ENCODE measurements at regions not wholly inside any gene's neighbourhood (a gene's known extent, or its start where the extent isn't known, plus 50 kb on each side); places are given as distances from the start of the nearest gene placed in this dataset.

DNA sequence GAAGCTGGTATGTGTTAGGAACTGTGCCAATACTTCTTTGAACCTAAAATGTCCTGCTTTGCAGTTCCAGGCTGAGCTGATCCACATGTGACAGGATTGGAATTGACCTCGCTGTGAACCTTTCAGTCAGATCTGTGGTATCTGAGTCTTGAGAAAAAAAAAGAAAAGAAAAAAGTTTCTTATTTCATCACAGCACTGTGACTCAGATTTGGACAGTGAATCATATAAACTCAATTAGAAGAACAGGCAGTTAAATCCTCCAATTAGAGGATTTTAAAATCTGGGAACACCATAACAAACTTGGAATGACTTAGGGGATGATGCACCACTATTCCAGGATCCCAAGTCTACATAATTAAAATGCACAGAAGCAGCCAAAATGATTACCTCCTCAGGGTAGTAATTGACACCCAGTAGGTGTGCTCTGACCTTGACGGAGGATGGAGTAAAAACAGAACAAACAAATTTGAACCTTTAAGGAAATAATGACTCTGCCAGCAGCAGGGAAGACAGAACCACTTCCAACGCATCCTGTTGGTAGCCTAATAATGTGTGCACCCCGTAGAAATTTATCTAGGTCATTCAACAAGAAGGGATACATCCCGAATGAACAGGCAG lies 57.8 kb upstream of the RAI14 start:
- no peak for DNase-seq (ENCODE audit: low spot score in 2 of 2)
- 41% methylated on average over 5 of the region's 5 CpGs for WGBS
- Histone ChIP-seq H3K4me3 (no peak overlapping the region), H3K36me3 (no peaks in the 10 kb centered on the region), H3K4me1 (peaks cover 19% of the 10 kb centered on the region), H3K9me3 (no peaks in the 10 kb centered on the region), H3K27me3 (no peaks in the 10 kb centered on the region), H3K27ac (no peak overlapping the region)
- TF ChIP-seq, protein P1, sequence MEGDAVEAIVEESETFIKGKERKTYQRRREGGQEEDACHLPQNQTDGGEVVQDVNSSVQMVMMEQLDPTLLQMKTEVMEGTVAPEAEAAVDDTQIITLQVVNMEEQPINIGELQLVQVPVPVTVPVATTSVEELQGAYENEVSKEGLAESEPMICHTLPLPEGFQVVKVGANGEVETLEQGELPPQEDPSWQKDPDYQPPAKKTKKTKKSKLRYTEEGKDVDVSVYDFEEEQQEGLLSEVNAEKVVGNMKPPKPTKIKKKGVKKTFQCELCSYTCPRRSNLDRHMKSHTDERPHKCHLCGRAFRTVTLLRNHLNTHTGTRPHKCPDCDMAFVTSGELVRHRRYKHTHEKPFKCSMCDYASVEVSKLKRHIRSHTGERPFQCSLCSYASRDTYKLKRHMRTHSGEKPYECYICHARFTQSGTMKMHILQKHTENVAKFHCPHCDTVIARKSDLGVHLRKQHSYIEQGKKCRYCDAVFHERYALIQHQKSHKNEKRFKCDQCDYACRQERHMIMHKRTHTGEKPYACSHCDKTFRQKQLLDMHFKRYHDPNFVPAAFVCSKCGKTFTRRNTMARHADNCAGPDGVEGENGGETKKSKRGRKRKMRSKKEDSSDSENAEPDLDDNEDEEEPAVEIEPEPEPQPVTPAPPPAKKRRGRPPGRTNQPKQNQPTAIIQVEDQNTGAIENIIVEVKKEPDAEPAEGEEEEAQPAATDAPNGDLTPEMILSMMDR (IDR thresholded peaks at IDR 0.05): no peak
- TF ChIP-seq EP300 (IDR thresholded peaks at IDR 0.05) (no peak), POLR2A (IDR thresholded peaks at IDR 0.05) (no peak), POLR2AphosphoS5 (IDR thresholded peaks at IDR 0.05) (no peak)

DNA sequence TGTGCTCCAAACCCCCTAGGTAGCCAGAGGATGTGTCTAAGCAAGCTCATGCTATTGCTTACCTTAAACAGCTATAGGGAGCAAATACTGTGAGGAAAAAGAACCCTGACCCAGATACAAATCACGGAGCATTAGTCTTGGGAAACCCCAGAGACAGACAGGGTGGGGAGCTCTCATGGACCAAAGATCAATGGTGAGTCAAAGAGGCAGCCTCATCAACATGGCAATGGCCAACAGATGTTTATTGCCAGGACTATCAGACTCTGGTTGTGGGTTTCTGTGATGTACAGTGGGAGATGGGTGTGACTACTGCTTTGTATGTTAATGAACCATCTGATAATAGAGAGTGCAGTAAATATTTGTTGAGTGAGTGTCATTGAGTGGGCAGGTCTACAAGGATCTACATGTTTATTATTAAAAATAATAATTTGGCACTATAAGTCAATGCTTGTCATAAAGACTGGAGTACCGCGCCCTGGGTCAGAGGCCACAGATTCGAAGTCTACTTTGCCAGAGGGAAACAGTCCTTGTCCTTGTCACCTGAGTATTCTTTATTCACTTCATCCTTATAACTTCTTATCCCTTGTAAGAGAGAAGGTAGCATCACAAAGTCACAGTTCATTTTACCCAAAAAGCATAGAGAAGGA lies 56.5 kb upstream of the RAI14 start:
- Histone ChIP-seq H3K27me3 (no peaks in the 10 kb centered on the region), H3K27ac (no peak overlapping the region), H3K4me3 (no peak overlapping the region), H3K9me3 (no peaks in the 10 kb centered on the region), H3K4me1 (peaks cover 19% of the 10 kb centered on the region), H3K36me3 (no peaks in the 10 kb centered on the region)
- 80% methylated on average over 4 of the region's 4 CpGs for WGBS
- DNase-seq (ENCODE audit: low spot score in 2 of 2): no peak
- no peak for TF ChIP-seq EP300 (IDR thresholded peaks at IDR 0.05)

DNA sequence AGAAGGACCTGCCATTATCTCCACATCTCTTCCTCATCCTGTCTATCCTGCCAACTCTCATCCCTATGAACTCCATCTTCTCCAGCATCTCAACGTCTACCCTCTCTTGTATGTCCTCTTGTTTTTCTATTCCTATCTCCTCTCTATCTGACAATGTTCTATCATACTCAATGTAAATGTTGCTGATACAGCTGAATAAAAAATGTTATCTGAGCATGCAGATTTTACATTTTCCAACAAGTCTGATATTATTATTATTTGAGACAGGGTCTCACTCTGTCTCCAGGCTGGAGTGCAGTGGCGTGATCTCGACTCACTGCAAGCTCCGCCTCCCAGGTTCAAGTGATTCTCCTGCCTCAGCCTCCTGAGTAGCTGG lies 56.0 kb upstream of the RAI14 start:
- H3K27me3 ChIP-seq: no peaks in the 10 kb centered on the region
- H3K4me3 ChIP-seq: no peak overlapping the region
- no peaks in the 10 kb centered on the region for H3K9me3 ChIP-seq
- WGBS: 95% methylated on average over 4 of the region's 4 CpGs
- H3K36me3 ChIP-seq: no peaks in the 10 kb centered on the region
- TF ChIP-seq, protein P1 (IDR thresholded peaks at IDR 0.05): no peak
- TF ChIP-seq POLR2AphosphoS5 (IDR thresholded peaks at IDR 0.05): no peak
- no peak for TF ChIP-seq POLR2A (IDR thresholded peaks at IDR 0.05)
- TF ChIP-seq EP300 (IDR thresholded peaks at IDR 0.05): no peak
- no peak overlapping the region for H3K27ac ChIP-seq
- DNase-seq (ENCODE audit: low spot score in 2 of 2): no peak
- peaks cover 19% of the 10 kb centered on the region for H3K4me1 ChIP-seq

DNA sequence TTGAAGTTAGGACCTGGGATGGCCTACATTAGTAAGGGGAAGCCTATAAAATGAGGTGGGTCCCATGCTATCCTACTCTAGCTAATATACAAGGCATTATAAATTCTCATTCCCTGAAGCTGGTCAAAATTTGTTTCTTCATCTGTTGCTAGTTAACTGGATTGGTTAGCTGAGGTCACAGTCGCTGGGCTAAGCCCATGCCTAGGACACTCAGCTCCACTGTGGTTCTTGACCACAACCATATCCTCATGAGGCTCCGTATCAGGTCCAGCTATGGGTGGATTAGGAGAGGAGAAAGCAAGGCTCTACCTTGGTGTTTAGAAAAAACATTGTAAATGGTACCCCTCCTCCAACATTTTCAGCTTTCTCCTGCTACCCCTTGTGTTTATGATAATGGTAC lies 52.8 kb upstream of the RAI14 start:
- H3K27ac ChIP-seq: no peak overlapping the region
- TF ChIP-seq EP300 (IDR thresholded peaks at IDR 0.05) (no peak), POLR2AphosphoS5 (IDR thresholded peaks at IDR 0.05) (no peak), POLR2A (IDR thresholded peaks at IDR 0.05) (no peak)
- TF ChIP-seq, protein P1 (IDR thresholded peaks at IDR 0.05): no peak
- 96% methylated on average over 2 of the region's 2 CpGs for WGBS
- no peaks in the 10 kb centered on the region for H3K27me3 ChIP-seq
- H3K4me1 ChIP-seq: peaks cover 5% of the 10 kb centered on the region
- no peak overlapping the region for H3K4me3 ChIP-seq
- DNase-seq (ENCODE audit: low spot score in 2 of 2): no peak
- no peaks in the 10 kb centered on the region for H3K36me3 ChIP-seq
- H3K9me3 ChIP-seq: no peaks in the 10 kb centered on the region

DNA sequence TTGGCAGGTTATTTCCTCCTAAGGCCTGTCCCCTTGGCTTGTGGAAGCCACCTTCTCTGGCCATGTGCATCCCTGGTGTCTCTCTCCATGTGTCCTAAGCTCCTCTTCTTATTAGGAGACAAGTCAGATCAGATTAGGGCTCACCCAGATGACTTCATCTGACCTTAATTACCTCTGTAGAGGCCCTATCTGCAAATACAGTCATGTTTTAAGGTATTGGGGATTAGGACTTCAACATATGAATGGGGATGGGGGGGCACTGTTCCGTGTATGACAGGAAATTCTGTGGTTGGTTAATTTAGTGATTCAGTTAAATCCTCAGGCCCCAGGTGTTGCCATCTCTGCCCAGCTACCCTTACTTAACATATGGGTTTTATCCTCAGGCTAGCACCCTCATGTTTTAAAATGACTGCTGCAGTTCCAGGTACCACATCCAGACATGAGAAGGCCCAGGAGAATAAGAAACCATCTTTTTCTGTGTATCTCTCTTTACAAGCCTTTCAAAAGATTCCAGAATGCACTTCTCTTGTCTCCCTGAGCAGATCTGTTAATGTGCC lies 51.9 kb upstream of the RAI14 start:
- no peak for DNase-seq (ENCODE audit: low spot score in 2 of 2)
- TF ChIP-seq POLR2AphosphoS5 (IDR thresholded peaks at IDR 0.05): no peak
- Histone ChIP-seq H3K27me3 (no peaks in the 10 kb centered on the region), H3K27ac (no peak overlapping the region), H3K9me3 (no peaks in the 10 kb centered on the region), H3K4me1 (peaks cover 8% of the 10 kb centered on the region), H3K4me3 (no peak overlapping the region), H3K36me3 (no peaks in the 10 kb centered on the region)
- WGBS: 40% methylated on average over 1 of the region's 1 CpG

DNA sequence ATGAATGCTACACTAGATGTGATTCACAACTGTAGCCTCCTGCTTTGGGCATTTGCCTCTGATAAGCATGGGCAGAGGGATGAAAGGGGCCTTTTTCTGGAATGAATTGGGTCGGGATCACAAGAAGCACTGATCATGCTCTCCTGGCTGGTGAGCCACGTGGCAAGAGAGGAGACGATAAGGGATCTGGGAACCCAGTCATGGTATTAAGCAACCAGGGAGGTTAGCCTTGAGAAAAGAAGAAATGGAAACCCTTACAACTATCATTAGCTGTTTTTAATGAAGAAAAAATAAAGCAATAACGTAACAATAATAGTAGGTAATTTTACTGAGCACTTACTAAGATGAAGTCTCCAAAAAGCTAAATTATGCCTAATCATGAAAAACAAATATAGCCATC lies 50.0 kb upstream of the RAI14 start:
- Histone ChIP-seq H3K4me3 (no peak overlapping the region), H3K27me3 (no peaks in the 10 kb centered on the region), H3K36me3 (no peaks in the 10 kb centered on the region), H3K9me3 (no peaks in the 10 kb centered on the region), H3K27ac (no peak overlapping the region), H3K4me1 (peaks cover 13% of the 10 kb centered on the region)
- 79% methylated on average over 4 of the region's 4 CpGs for WGBS
- no peak for DNase-seq (ENCODE audit: low spot score in 2 of 2)
- TF ChIP-seq POLR2A (IDR thresholded peaks at IDR 0.05): no peak
- TF ChIP-seq, protein P1 (IDR thresholded peaks at IDR 0.05): no peak
- no peak for TF ChIP-seq EP300 (IDR thresholded peaks at IDR 0.05)
- no peak for TF ChIP-seq POLR2AphosphoS5 (IDR thresholded peaks at IDR 0.05)

All from suprapubic skin (tissue), 4 donors.